Prostate gland (tissue), 2 donors: ENCODE measurements at regions not wholly inside any gene's neighbourhood (a gene's known extent, or its start where the extent isn't known, plus 50 kb on each side); places are given as distances from the start of the nearest gene placed in this dataset.

Experiments used
- DNase-seq: peaks from one replicate; pipeline ENCODE4 v3.0.0-alpha.2; 2019; ENCODE audit warnings: low spot score
- H3K27ac ChIP-seq, 2 donors: fragments of 200-600 bp; sonication (generic); 2 replicates each; pipeline ENCODE4 v1.5.1; 2017 to 2019
- H3K27me3 ChIP-seq: fragments of 200-600 bp; sonication (generic); replicated peaks from 2 replicates; pipeline ENCODE4 v1.5.1; 2019; ENCODE audit not compliant: insufficient read depth
- H3K36me3 ChIP-seq, 2 donors: fragments of 200-600 bp; sonication (generic); 1 replicate in 1 of 2; 2 replicates in 1 of 2; pipeline versions ENCODE4 v1.5.1 to v1.8.1; 2017 to 2019
- H3K4me1 ChIP-seq: fragments of 200-600 bp; sonication (generic); replicated peaks from 2 replicates; pipeline ENCODE4 v1.5.1; 2019
- H3K4me3 ChIP-seq, 2 donors: fragments of 200-600 bp; sonication (generic); 2 replicates each; pipeline ENCODE4 v1.5.1; 2017 to 2019
- H3K9me3 ChIP-seq: fragments of 200-600 bp; sonication (generic); 2 replicates; pipeline ENCODE4 v1.5.1; 2017
- POLR2A ChIP-seq: fragments of 450-650 bp; IDR thresholded peaks from one replicate; pipeline ENCODE4 v1.6.1; 2016; ENCODE audit warnings: antibody characterized with exemption, mild to moderate bottlenecking
- POLR2AphosphoS5 ChIP-seq: sonication (generic); formaldehyde crosslinking; IDR thresholded peaks from one replicate; pipeline ENCODE4 v1.6.1; 2017; ENCODE audit warnings: antibody characterized with exemption
- WGBS: methylation state at CpG from one replicate; pipeline ENCODE4 v1.1.5; 2018; 5-methylcytosine and 5-hydroxymethylcytosine counted together
- intact Hi-C: fragments of 100-400 bp; cut with DNase I; formaldehyde crosslinking; loops from one replicate; pipeline ENCODE4 v1.14.2; 2022
- TF ChIP-seq, protein P1 (sequence below), 4 experiments: fragments of 200-600 bp in 2 of 4; fragments of 450-650 bp in 2 of 4; sonication (generic) in 2 of 4; IDR thresholded peaks; 1 replicate in 3 of 4; 2 replicates in 1 of 4; pipeline ENCODE4 v1.5.1; 2016 to 2019; ENCODE audit warnings: antibody characterized with exemption in 4 of 4, mild to moderate bottlenecking in 2 of 4, moderate library complexity in 2 of 4

DNA sequence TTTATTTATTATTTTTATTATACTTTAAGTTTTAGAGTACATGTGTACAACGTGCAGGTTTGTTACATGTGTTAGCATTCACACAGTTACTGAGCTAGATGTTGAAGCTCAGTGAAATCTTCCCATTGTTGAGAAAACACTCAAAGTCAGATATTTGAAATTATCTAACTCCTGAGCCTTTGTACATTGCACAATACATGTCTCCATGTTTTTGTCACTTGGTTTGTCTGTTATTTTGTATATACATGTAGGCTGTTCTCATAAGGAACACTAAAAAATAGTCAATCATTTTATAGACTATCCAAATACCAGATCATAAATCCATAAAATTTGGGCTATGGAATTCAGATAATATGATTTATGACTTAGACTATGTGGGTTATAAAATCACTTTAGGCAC lies 1126.5 kb downstream of the NSUN3 start:
- Histone ChIP-seq H3K27ac (no peak overlapping the region), H3K27me3 (no peaks in the 10 kb centered on the region), H3K4me1 (no peaks in the 10 kb centered on the region), H3K9me3 (no peaks in the 10 kb centered on the region), H3K4me3 (no peak overlapping the region), H3K36me3 (no peaks in the 10 kb centered on the region)
- no peak for DNase-seq
- intact Hi-C loops, result no loop called here
- 89% methylated on average over 1 of the region's 1 CpG for WGBS
- TF ChIP-seq POLR2AphosphoS5, result no peak
- TF ChIP-seq, protein P1, sequence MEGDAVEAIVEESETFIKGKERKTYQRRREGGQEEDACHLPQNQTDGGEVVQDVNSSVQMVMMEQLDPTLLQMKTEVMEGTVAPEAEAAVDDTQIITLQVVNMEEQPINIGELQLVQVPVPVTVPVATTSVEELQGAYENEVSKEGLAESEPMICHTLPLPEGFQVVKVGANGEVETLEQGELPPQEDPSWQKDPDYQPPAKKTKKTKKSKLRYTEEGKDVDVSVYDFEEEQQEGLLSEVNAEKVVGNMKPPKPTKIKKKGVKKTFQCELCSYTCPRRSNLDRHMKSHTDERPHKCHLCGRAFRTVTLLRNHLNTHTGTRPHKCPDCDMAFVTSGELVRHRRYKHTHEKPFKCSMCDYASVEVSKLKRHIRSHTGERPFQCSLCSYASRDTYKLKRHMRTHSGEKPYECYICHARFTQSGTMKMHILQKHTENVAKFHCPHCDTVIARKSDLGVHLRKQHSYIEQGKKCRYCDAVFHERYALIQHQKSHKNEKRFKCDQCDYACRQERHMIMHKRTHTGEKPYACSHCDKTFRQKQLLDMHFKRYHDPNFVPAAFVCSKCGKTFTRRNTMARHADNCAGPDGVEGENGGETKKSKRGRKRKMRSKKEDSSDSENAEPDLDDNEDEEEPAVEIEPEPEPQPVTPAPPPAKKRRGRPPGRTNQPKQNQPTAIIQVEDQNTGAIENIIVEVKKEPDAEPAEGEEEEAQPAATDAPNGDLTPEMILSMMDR (IDR thresholded peaks at IDR 0.05), result no peak
- TF ChIP-seq POLR2A, result no peak

DNA sequence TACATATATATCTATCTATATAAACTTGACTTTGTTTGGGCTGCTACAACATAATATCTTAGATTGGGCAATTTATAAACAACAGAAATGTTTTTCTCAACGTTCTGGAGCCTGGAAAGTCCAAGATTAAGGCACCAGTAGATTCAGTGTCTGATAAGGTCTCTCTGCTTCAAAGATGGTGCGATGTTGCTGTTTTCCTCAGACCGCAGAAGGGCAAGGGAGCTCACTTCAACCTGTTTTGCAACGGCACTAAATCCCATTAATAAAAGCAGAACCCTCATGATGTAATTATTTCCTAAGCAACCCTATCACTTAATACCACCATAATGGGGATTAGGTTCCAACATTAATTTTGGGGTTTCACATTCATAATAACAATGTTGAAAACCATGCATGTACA lies 1134.8 kb downstream of the NSUN3 start:
- no peaks in the 10 kb centered on the region for H3K36me3 ChIP-seq
- DNase-seq, result no peak
- H3K27me3 ChIP-seq, result no peaks in the 10 kb centered on the region
- no peak overlapping the region for H3K4me3 ChIP-seq
- TF ChIP-seq, protein P1 (IDR thresholded peaks at IDR 0.05), result no peak
- TF ChIP-seq POLR2A, result no peak
- no peak for TF ChIP-seq POLR2AphosphoS5
- H3K9me3 ChIP-seq, result no peaks in the 10 kb centered on the region
- intact Hi-C loops, result no loop called here
- 74% methylated on average over 4 of the region's 4 CpGs for WGBS
- no peak overlapping the region for H3K27ac ChIP-seq
- H3K4me1 ChIP-seq, result no peaks in the 10 kb centered on the region

DNA sequence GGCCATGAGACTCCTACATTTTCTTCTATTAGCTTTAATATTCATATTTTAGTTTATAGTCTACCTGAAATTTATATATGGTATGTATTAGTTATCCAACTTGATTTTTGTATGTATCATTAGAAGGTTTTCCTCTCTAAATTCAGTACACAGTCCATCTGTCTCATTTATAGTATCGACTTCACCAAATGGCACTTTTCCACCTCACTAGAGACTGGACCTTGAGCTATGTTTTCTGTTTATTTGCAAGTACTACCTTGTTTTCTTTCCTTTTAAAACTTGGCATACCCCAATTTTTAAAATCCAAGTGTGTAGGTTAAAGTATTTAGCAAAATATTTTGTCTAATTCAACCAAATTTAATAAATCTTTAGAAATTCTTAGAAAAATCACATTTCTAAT lies 1137.5 kb downstream of the NSUN3 start:
- no peaks in the 10 kb centered on the region for H3K27me3 ChIP-seq
- no peaks in the 10 kb centered on the region for H3K4me1 ChIP-seq
- DNase-seq, result no peak
- no peak overlapping the region for H3K4me3 ChIP-seq
- no peak overlapping the region for H3K27ac ChIP-seq
- intact Hi-C loops, result no loop called here
- TF ChIP-seq POLR2AphosphoS5 (no peak), POLR2A (no peak)
- TF ChIP-seq, protein P1 (IDR thresholded peaks at IDR 0.05), result no peak
- H3K36me3 ChIP-seq, result no peaks in the 10 kb centered on the region
- WGBS, result 86% methylated on average over 1 of the region's 1 CpG
- H3K9me3 ChIP-seq, result no peaks in the 10 kb centered on the region

DNA sequence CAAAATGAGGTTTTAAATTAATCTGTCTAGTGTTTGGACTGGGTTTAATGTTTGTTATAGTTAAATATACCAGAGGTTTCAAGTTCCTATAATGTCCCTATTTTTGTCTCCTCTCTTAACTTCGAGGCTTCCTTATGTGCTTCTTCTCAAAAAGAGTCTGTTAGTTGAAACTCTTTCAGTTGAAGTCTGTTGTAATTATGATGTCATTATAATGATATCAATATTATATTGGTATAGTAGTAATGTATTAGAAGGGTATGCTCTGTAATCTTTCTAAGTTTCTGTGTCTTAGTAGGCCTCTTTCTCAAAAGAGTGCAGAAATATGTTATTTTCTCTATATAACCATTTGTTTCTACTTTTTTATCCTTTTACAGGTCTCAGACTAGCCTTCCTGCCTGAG lies 1148.0 kb downstream of the NSUN3 start:
- H3K4me3 ChIP-seq, result no peak overlapping the region
- no peaks in the 10 kb centered on the region for H3K4me1 ChIP-seq
- no peaks in the 10 kb centered on the region for H3K27me3 ChIP-seq
- no peak for DNase-seq
- no peaks in the 10 kb centered on the region for H3K36me3 ChIP-seq
- WGBS, result 26% methylated on average over 1 of the region's 1 CpG
- intact Hi-C loops, result no loop called here
- no peak overlapping the region for H3K27ac ChIP-seq
- TF ChIP-seq POLR2A, result no peak
- no peak for TF ChIP-seq POLR2AphosphoS5
- TF ChIP-seq, protein P1 (IDR thresholded peaks at IDR 0.05), result no peak
- H3K9me3 ChIP-seq, result no peaks in the 10 kb centered on the region

DNA sequence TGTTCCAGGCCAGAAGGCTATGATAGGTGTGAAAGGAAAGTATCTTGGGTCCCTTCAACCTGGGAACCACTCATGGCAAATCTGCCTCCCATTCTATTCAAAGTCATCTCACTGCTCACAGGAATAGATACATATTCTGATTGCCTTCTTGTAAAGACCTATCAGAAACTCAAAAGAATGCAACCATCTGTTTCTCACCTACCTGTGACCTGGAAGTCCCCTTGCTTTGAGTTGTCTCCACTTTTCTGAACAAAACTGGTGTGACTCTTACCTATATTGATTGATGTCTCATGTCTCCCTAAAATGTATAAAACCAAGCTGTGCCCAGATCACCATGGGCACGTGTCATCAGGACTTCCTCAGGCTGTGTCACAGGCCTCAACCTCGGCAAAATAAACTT lies 1149.3 kb downstream of the NSUN3 start:
- no peak overlapping the region for H3K27ac ChIP-seq
- H3K36me3 ChIP-seq, result no peaks in the 10 kb centered on the region
- intact Hi-C loops, result no loop called here
- 97% methylated on average over 2 of the region's 2 CpGs for WGBS
- no peak overlapping the region for H3K4me3 ChIP-seq
- TF ChIP-seq POLR2AphosphoS5 (no peak), POLR2A (no peak)
- TF ChIP-seq, protein P1 (IDR thresholded peaks at IDR 0.05), result no peak
- H3K27me3 ChIP-seq, result no peaks in the 10 kb centered on the region
- no peak for DNase-seq
- H3K4me1 ChIP-seq, result no peaks in the 10 kb centered on the region
- no peaks in the 10 kb centered on the region for H3K9me3 ChIP-seq
